ENCODE measurements at regions not wholly inside any gene's neighbourhood (a gene's known extent, or its start where the extent isn't known, plus 50 kb on each side); places are given as distances from the start of the nearest gene placed in this dataset.

- no peak for DNase-seq (ENCODE audit: low read depth)
Observed at GRCh38 chr6:137269803-137270202, 50.6 kb upstream of the IFNGR1 start.

- no peak for DNase-seq (ENCODE audit: low read depth)
Observed at GRCh38 chr6:137269347-137269746, 50.2 kb upstream of the IFNGR1 start.
